K562 (cell line): ENCODE measurements at regions not wholly inside any gene's neighbourhood (a gene's known extent, or its start where the extent isn't known, plus 50 kb on each side); places are given as distances from the start of the nearest gene placed in this dataset.
A peak's percentile ranks its signal among the peaks of the same experiment; 100 is the strongest.

ENCODE experiments used
- ATAC-seq: fragments of 200-7000 bp; cut with Tn5 transposase; 3 replicates; pipeline ENCODE4 v1.9.1; 2020; ENCODE audit warnings: moderate library complexity
- BruUV-seq: library from RNA; stranded (reverse); fragments of 400-500 nt; replicated peaks from 2 replicates; lab custom pipeline; 2021; lab: Mats Ljungman, UMichigan
- CTCF ChIA-PET: fragments of 300-600 bp; formaldehyde crosslinking; extraction: SDS; loops from one replicate; lab custom pipeline; 2021; ENCODE audit warnings: low intra/inter-chr PET ratio; lab: Yijun Ruan, JAX
- POLR2A ChIA-PET: fragments of 300-600, 350-650 bp; sonication (Branson Sonifier 250); formaldehyde crosslinking; extraction: SDS; loops from one replicate; lab custom pipeline; 2021; ENCODE audit warnings: antibody characterized with exemption, inconsistent platforms; lab: Yijun Ruan, JAX
- DNase-seq, 4 experiments: peaks; one replicate each; pipeline versions ENCODE4 v3.0.0 to v3.0.0-alpha.2; 2011 to 2018; ENCODE audit warnings: low spot score in 3 of 4, mixed read lengths in 3 of 4; ENCODE audit errors: extremely low read depth in 1 of 4
- FAIRE-seq: peaks from 2 replicates; lab custom pipeline; 2011; peaks lifted over from hg19 to GRCh38; lab: Jason Lieb, UNC
- H2AFZ ChIP-seq: 2 replicates; pipeline ENCODE4 v1.6.0; 2011; ENCODE audit warnings: low read depth, low read length, control low read depth, inconsistent platforms
- H3K27ac ChIP-seq: fragments of 200-600 bp; 3 replicates; pipeline ENCODE4 v1.8.0; 2011; ENCODE audit warnings: low read depth, mild to moderate bottlenecking, control low read depth, inconsistent platforms, low read length, moderate library complexity, mixed read lengths; ENCODE audit errors: extremely low read depth
- H3K27me3 ChIP-seq, 2 experiments: fragments of 300-600 bp in 1 of 2; 2 replicates in 1 of 2; 3 replicates in 1 of 2; pipeline versions ENCODE4 v1.6.0 to v1.8.0; 2011; ENCODE audit warnings: inconsistent platforms in 2 of 2, low read length in 2 of 2, mild to moderate bottlenecking in 1 of 2, mixed read lengths in 1 of 2, moderate library complexity in 1 of 2; ENCODE audit not compliant: control insufficient read depth in 2 of 2, insufficient read depth in 2 of 2
- H3K36me3 ChIP-seq: fragments of 300-600 bp; 3 replicates; pipeline ENCODE4 v1.8.0; 2011; ENCODE audit warnings: mild to moderate bottlenecking, low read length, inconsistent platforms; ENCODE audit not compliant: control insufficient read depth, insufficient read depth
- H3K4me1 ChIP-seq, 2 experiments: fragments of 200-600 bp in 1 of 2; replicated peaks in 1 of 2; 2 replicates in 1 of 2; 3 replicates in 1 of 2; pipeline versions ENCODE4 v1.5.1 to v1.8.0; 2011; ENCODE audit warnings: inconsistent platforms in 2 of 2, low read length in 2 of 2, mild to moderate bottlenecking in 1 of 2, mixed read lengths in 1 of 2, moderate library complexity in 1 of 2; ENCODE audit not compliant: control insufficient read depth in 2 of 2, insufficient read depth in 2 of 2
- H3K4me2 ChIP-seq: 2 replicates; pipeline ENCODE4 v1.6.1; 2011; ENCODE audit warnings: low read length, control low read depth, inconsistent platforms, mixed read lengths; ENCODE audit not compliant: insufficient read depth
- H3K4me3 ChIP-seq: fragments of 200-600 bp; sonication (generic), shearing (Covaris generic); 2 replicates; pipeline ENCODE4 v1.5.1; 2016; ENCODE audit warnings: control low read depth, inconsistent platforms
- H3K79me2 ChIP-seq: fragments of 200-600 bp; 3 replicates; pipeline ENCODE4 v1.8.0; 2011; ENCODE audit warnings: low read length, inconsistent platforms; ENCODE audit not compliant: control insufficient read depth, insufficient read depth
- H3K9ac ChIP-seq, 2 experiments: 2 replicates each; pipeline versions ENCODE4 v1.6.0 to v1.6.1; 2011; ENCODE audit warnings: low read depth in 2 of 2, low read length in 2 of 2, control low read depth in 1 of 2, inconsistent platforms in 1 of 2, mild to moderate bottlenecking in 1 of 2, mixed read lengths in 1 of 2; ENCODE audit not compliant: insufficient read depth in 1 of 2
- H3K9me1 ChIP-seq: one replicate; pipeline ENCODE4 v1.6.0; 2011; ENCODE audit warnings: inconsistent platforms, mild to moderate bottlenecking, low read length, moderate library complexity; ENCODE audit not compliant: control insufficient read depth, insufficient read depth
- H3K9me3 ChIP-seq: replicated peaks from 2 replicates; pipeline ENCODE4 v1.5.1; 2011; ENCODE audit warnings: low read depth, low read length, inconsistent platforms; ENCODE audit not compliant: control insufficient read depth, insufficient read depth
- H4K20me1 ChIP-seq: replicated peaks from 2 replicates; pipeline ENCODE4 v1.6.1; 2011; ENCODE audit warnings: low read length, inconsistent platforms, mixed read lengths; ENCODE audit not compliant: control insufficient read depth, insufficient read depth
- EP400 ChIP-seq: fragments of 450-650 bp; IDR thresholded peaks from 2 replicates; pipeline ENCODE4 v1.6.1; 2017; ENCODE audit warnings: antibody characterized with exemption, mild to moderate bottlenecking, moderate library complexity
- EZH2 ChIP-seq: IDR thresholded peaks from 2 replicates; pipeline ENCODE4 v1.6.1; 2012; ENCODE audit warnings: low read depth, mild to moderate bottlenecking, inconsistent platforms, low read length, borderline replicate concordance
- HNRNPUL1 ChIP-seq: fragments of 200-400 bp; formaldehyde crosslinking; IDR thresholded peaks from 2 replicates; pipeline ENCODE4 v1.6.1; 2017; ENCODE audit warnings: low read length
- RBM39 ChIP-seq: fragments of 200-400 bp; formaldehyde crosslinking; optimal IDR thresholded peaks from 2 replicates; pipeline ENCODE3; 2018; ENCODE audit warnings: low read depth, low read length
- SRSF3 ChIP-seq: fragments of 200-400 bp; formaldehyde crosslinking; IDR thresholded peaks from 2 replicates; pipeline ENCODE4 v1.6.1; 2016; ENCODE audit warnings: mild to moderate bottlenecking, low read length, moderate library complexity; ENCODE audit not compliant: insufficient read depth
- ZFP36 ChIP-seq: fragments of 150-350 bp; IDR thresholded peaks from 2 replicates; pipeline ENCODE4 v1.6.1; 2018; ENCODE audit warnings: low read length, low read depth; ENCODE audit not compliant: partially characterized antibody
- WGBS: fragments of 100-300 bp; shearing (Covaris generic); methylation state at CpG from one replicate; pipeline ENCODE4 v1.1.6; 2016; ENCODE audit warnings: low coverage, mixed read lengths; ENCODE audit not compliant: insufficient coverage; ENCODE audit errors: missing lambda C conversion rate; 5-methylcytosine and 5-hydroxymethylcytosine counted together
- in situ Hi-C: fragments of 300-500 bp; cut with MboI; formaldehyde crosslinking; loops from 4 replicates; pipeline ENCODE4 v1.15.0; 2018; ENCODE audit warnings: inconsistent platforms, mixed read lengths
- intact Hi-C: fragments of 100-400 bp; cut with micrococcal nuclease; formaldehyde crosslinking; loops from 2 replicates; pipeline ENCODE4 v1.14.2; 2022
- TF ChIP-seq, protein P1 (sequence below): fragments of 250-450 bp; sonication (Bioruptor Pico); IDR thresholded peaks from 2 replicates; pipeline ENCODE4 v1.8.0; 2022; ENCODE audit warnings: inconsistent platforms
- TF ChIP-seq, protein P2 (sequence below): sonication (generic); formaldehyde crosslinking; IDR thresholded peaks from 2 replicates; pipeline ENCODE4 v1.9.0; 2022; ENCODE audit warnings: mild to moderate bottlenecking, missing genetic modification reagents

DNA sequence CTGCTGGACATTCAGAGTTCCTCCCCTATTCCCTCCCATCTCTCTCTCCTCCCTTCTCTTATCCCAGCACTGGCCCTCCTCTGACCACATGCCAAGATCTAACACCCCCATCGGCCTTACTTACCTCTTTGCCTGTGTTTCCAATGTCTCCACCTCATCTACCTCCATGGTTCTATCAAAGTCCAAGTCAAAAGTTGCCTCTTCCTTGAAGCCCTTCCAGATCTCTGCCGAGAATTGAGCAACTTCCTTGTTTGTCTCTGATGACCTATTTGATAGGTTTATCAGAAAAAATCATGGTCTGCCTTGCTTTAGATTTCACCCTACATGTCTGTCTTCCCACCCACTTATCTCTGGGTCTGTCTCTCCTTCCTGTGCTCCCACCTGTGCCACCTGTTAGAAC, 69.7 kb upstream of the ITGA11 start:
- ChIA-PET CTCF (no interaction called here), POLR2A (interaction anchor here (0.8 kb wide), 1 partner anchor 90 kb away, joined by 3 read pairs; no protein-coding TSS in a partner anchor)
- intact Hi-C loops (no loop called here), in situ Hi-C loops (no loop called here)
- Histone ChIP-seq H3K4me2 (no peak overlapping the region), H3K27ac (no peak overlapping the region), H3K9ac (no peak overlapping the region), H3K79me2 (no peaks in the 10 kb centered on the region), H4K20me1 (no peaks in the 10 kb centered on the region), H3K36me3 (no peaks in the 10 kb centered on the region), H2AFZ (no peak overlapping the region), H3K4me1 (no peaks in the 10 kb centered on the region; a peak in 1 of 5 replicates), H3K27me3 (peaks cover 16 to 47% of the 10 kb centered on the region in 2 experiments; a peak in 4 of 5 replicates), H3K4me3 (no peak overlapping the region), H3K9me3 (no peaks in the 10 kb centered on the region), H3K9me1 (no peaks in the 10 kb centered on the region)
- ATAC-seq (no peak), DNase-seq (no peak), FAIRE-seq (no peak)
- 0% methylated on average over 2 of the region's 2 CpGs for WGBS
- no peak for TF ChIP-seq EP400
- TF ChIP-seq, protein P1, sequence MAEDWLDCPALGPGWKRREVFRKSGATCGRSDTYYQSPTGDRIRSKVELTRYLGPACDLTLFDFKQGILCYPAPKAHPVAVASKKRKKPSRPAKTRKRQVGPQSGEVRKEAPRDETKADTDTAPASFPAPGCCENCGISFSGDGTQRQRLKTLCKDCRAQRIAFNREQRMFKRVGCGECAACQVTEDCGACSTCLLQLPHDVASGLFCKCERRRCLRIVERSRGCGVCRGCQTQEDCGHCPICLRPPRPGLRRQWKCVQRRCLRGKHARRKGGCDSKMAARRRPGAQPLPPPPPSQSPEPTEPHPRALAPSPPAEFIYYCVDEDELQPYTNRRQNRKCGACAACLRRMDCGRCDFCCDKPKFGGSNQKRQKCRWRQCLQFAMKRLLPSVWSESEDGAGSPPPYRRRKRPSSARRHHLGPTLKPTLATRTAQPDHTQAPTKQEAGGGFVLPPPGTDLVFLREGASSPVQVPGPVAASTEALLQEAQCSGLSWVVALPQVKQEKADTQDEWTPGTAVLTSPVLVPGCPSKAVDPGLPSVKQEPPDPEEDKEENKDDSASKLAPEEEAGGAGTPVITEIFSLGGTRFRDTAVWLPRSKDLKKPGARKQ (CRISPR knock-in tag) = no peak
- TF ChIP-seq RBM39 = no peak
- no peak for TF ChIP-seq SRSF3
- no peak for TF ChIP-seq EZH2
- TF ChIP-seq, protein P2, sequence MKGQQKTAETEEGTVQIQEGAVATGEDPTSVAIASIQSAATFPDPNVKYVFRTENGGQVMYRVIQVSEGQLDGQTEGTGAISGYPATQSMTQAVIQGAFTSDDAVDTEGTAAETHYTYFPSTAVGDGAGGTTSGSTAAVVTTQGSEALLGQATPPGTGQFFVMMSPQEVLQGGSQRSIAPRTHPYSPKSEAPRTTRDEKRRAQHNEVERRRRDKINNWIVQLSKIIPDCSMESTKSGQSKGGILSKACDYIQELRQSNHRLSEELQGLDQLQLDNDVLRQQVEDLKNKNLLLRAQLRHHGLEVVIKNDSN = no peak
- TF ChIP-seq ZFP36 = peak; percentile 68
- TF ChIP-seq HNRNPUL1 = no peak
- BruUV-seq = no TSS peak
